ENCODE measurements at regions not wholly inside any gene's neighbourhood (a gene's known extent, or its start where the extent isn't known, plus 50 kb on each side); places are given as distances from the start of the nearest gene placed in this dataset.

GRCh38 chr5:124956471-124957029 lies 210.1 kb upstream of the ZNF608 start:
- TF ChIP-seq POLR2A (IDR thresholded peaks at IDR 0.05; ENCODE audit: low read depth, low read length) (no peak), TAF1 (IDR thresholded peaks at IDR 0.05; ENCODE audit: borderline replicate concordance, low read depth, low read length) (no peak), POLR2AphosphoS5 (IDR thresholded peaks at IDR 0.05; ENCODE audit: low read depth, low read length) (no peak)

All from GM12892 (cell line).